ENCODE measurements at regions not wholly inside any gene's neighbourhood (a gene's known extent, or its start where the extent isn't known, plus 50 kb on each side); places are given as distances from the start of the nearest gene placed in this dataset.
"Not testable (repeated sequence)": the region's sequence is repeated elsewhere in the genome, so short reads cannot be mapped to it uniquely, and the experiment has no call there.

DNA sequence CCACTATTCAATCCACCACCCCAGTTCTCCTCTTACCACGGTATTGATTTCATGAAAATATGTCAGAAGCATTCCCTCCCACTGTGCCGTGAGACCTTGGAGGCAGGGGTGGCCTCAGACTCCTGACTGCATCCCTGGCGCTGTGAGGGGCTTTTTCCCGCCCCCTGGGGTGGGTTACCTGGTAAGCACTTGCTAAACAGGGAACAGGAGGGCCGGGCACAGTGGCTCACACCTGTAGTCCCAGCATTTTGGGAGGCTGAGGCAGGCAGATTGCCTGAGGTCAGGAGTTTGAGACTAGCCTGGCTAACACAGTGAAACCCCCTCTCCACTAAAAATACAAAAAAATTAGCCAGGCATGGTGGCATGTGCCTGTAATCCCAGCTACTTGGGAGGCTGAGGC lies 80.5 kb downstream of the CPZ start:
- not testable (repeated sequence) for DNase-seq

DNA sequence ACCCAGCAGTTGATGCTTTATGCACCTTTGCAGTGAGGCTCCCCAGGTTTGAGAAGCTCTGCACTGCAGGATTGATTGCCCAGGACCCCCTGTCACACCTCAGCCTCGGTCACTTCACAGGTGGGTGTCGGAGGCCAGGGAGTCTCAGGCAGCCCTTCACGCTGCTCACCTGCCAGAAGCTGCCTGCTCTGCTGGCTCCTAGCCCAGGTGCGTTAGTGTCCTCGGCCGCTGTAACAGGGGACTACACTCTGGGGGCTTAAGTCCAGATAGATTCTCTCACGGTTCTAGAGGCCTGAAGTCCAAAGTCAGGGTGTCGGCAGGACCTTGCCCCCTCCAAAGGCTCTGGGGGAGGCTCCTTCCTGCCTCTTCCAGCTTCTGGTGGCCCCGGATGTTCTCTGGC lies 79.9 kb downstream of the CPZ start:
- no peak for DNase-seq

DNA sequence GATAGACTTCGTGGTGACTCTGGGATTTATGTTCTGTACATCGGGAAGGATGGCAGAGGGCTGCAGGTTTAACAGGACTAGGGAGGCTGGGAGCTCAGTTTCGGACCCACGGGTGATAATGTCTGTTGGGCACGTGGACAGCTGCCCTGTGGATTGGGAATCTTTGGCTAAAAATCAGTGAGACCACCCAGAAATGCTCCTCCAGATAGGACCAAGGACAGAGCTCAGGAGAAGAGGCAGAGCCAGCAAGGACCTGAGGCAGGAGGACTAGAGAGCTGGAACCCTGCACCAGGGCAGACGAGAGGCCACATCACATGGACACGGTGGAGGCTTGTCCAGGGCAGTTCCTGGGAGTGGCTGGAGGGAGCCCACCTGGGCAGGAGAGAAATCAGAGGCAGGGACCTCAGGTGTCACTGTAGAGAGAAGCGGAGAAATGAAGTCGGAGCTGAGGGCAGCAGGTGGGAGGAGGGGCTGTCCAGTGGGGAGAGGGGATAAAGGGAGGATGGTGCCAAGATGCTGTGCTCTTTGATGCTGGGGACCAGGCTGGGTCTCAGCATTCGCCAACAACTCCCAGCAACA lies 79.2 kb downstream of the CPZ start:
- no peak for DNase-seq
